GM21528 (cell line): ENCODE measurements at regions not wholly inside any gene's neighbourhood (a gene's known extent, or its start where the extent isn't known, plus 50 kb on each side); places are given as distances from the start of the nearest gene placed in this dataset.

Experiments used
- ATAC-seq: cut with Tn5 transposase; IDR thresholded peaks from one replicate; pipeline ENCODE4 v1.9.1; 2021; ENCODE audit warnings: mild to moderate bottlenecking, moderate library complexity; ENCODE audit not compliant: unreplicated experiment, low FRiP score

- ATAC-seq: no peak
Measured at GRCh38 chr13:50071379-50071778, 56.1 kb downstream of the KCNRG start.

- no peak for ATAC-seq
Measured at GRCh38 chr13:50072676-50073075, 57.4 kb downstream of the KCNRG start.

GRCh38 chr13:50073340-50073739 is 58.1 kb downstream of the KCNRG start:
- no peak for ATAC-seq

GRCh38 chr13:50074843-50075242 is 59.6 kb downstream of the KCNRG start:
- ATAC-seq: peak; percentile 59

- no peak for ATAC-seq
Measured at GRCh38 chr13:50075619-50076097, 60.4 kb downstream of the KCNRG start.

- ATAC-seq: no peak
Measured at GRCh38 chr13:50077431-50077830, 62.2 kb downstream of the KCNRG start.

GRCh38 chr13:50078231-50078894 is 63.1 kb downstream of the KCNRG start:
- no peak for ATAC-seq

- ATAC-seq: no peak
Measured at GRCh38 chr13:50078895-50079654, 63.8 kb downstream of the KCNRG start.

GRCh38 chr13:50079655-50080202 is 64.5 kb downstream of the KCNRG start:
- no peak for ATAC-seq

- ATAC-seq: no peak
Measured at GRCh38 chr13:50080203-50080910, 65.1 kb downstream of the KCNRG start.

GRCh38 chr13:50080911-50081678 is 65.9 kb downstream of the KCNRG start:
- peak; percentile 11 for ATAC-seq

GRCh38 chr13:50081679-50082425 is 66.6 kb downstream of the KCNRG start:
- peak; percentile 72 for ATAC-seq

- peak; percentile 58 for ATAC-seq
Measured at GRCh38 chr13:50082426-50083281, 67.4 kb downstream of the KCNRG start.

GRCh38 chr13:50085063-50085462 is 69.8 kb downstream of the KCNRG start:
- no peak for ATAC-seq

- no peak for ATAC-seq
Measured at GRCh38 chr13:50089633-50090032, 74.4 kb downstream of the KCNRG start.

- ATAC-seq: no peak
Measured at GRCh38 chr13:50090211-50090610, 75.0 kb downstream of the KCNRG start.

- no peak for ATAC-seq
Measured at GRCh38 chr13:50094615-50095293, 79.5 kb downstream of the KCNRG start.

GRCh38 chr13:50098693-50099092 is 83.4 kb downstream of the KCNRG start:
- ATAC-seq: no peak
